Activated T-cell treated with anti-CD3 and anti-CD28 coated beads, Interleukin-2, amount 50 U/mL, for 24 hours (primary cell): ENCODE measurements at regions not wholly inside any gene's neighbourhood (a gene's known extent, or its start where the extent isn't known, plus 50 kb on each side); places are given as distances from the start of the nearest gene placed in this dataset.
"Not testable (repeated sequence)": the region's sequence is repeated elsewhere in the genome, so short reads cannot be mapped to it uniquely, and the experiment has no call there.

ENCODE experiments used
- DNase-seq: peaks from one replicate; pipeline ENCODE4 v3.0.0-alpha.2; 2020
- H3K27ac Mint-ChIP-seq: 2 replicates; pipeline ENCODE4 v1.8.0; 2020; ENCODE audit warnings: mild to moderate bottlenecking, mixed read lengths
- H3K27me3 Mint-ChIP-seq: 2 replicates; pipeline ENCODE4 v1.8.0; 2020; ENCODE audit warnings: mixed read lengths
- H3K36me3 Mint-ChIP-seq: 2 replicates; pipeline ENCODE4 v1.8.0; 2020; ENCODE audit warnings: low read depth, mixed read lengths
- H3K4me1 Mint-ChIP-seq: 2 replicates; pipeline ENCODE4 v1.8.0; 2020; ENCODE audit warnings: low read depth, mixed read lengths
- H3K4me3 Mint-ChIP-seq: 2 replicates; pipeline ENCODE4 v1.8.0; 2020; ENCODE audit warnings: mild to moderate bottlenecking, moderate library complexity, mixed read lengths
- H3K9me3 Mint-ChIP-seq: 2 replicates; pipeline ENCODE4 v1.8.0; 2020; ENCODE audit warnings: mixed read lengths

DNA sequence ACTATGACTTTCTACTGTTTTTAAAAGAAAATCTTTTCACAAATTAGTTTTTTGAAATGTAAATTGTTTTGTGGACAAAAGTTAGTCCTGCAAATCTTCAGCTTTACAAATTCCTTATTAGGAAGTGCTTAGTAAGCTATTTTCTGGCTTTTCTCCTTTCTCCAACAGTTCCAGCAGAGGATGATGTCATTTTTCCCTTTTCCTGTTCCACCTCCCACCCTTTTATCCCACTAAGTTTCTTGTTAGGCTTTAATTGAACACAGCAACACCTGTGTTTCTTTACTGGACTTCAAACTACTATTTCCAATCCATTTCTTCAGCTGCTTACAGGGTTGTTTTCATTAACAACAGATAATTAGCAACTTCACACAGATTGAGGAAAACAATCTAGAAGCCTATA, 389.2 kb downstream of the NDFIP2 start:
- no peak for DNase-seq
- no peaks in the 10 kb centered on the region for H3K4me1 Mint-ChIP-seq
- H3K9me3 Mint-ChIP-seq = no peaks in the 10 kb centered on the region
- H3K36me3 Mint-ChIP-seq = no peaks in the 10 kb centered on the region
- H3K4me3 Mint-ChIP-seq = no peak overlapping the region
- H3K27ac Mint-ChIP-seq = no peak overlapping the region
- H3K27me3 Mint-ChIP-seq = no peaks in the 10 kb centered on the region

DNA sequence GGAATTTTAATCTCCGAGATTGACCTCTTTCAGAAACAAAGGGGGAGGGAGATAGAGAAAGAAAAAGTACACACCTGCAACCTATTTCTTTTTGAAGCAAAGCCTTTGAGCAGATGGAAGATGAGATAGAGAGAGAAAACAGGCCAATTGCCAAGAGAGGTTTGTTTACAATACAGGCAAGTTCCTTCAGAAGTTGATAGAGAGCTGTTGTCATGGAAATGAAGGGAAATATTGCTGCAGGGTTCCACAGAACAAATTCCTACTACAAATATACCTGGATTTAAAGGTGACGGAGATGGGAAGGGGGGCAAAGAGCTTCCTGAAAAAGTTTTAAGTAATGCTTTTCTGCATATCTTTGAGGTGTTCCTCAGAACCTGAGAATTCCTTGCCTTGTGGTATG, 388.4 kb downstream of the NDFIP2 start:
- no peak for DNase-seq
- Mint-ChIP-seq H3K4me3 (no peak overlapping the region), H3K36me3 (no peaks in the 10 kb centered on the region)

GRCh38 chr13:79867254-79867653, 386.3 kb downstream of the NDFIP2 start:
- H3K36me3 Mint-ChIP-seq = no peaks in the 10 kb centered on the region
- H3K9me3 Mint-ChIP-seq = no peaks in the 10 kb centered on the region
- no peak overlapping the region for H3K4me3 Mint-ChIP-seq
- DNase-seq = no peak
- no peaks in the 10 kb centered on the region for H3K27me3 Mint-ChIP-seq
- no peaks in the 10 kb centered on the region for H3K4me1 Mint-ChIP-seq
- no peak overlapping the region for H3K27ac Mint-ChIP-seq

More for the DNA sequence above, 388.4 kb downstream of the NDFIP2 start:
- no peaks in the 10 kb centered on the region for H3K4me1 Mint-ChIP-seq
- H3K27ac Mint-ChIP-seq = no peak overlapping the region
- H3K9me3 Mint-ChIP-seq = no peaks in the 10 kb centered on the region
- no peaks in the 10 kb centered on the region for H3K27me3 Mint-ChIP-seq

DNA sequence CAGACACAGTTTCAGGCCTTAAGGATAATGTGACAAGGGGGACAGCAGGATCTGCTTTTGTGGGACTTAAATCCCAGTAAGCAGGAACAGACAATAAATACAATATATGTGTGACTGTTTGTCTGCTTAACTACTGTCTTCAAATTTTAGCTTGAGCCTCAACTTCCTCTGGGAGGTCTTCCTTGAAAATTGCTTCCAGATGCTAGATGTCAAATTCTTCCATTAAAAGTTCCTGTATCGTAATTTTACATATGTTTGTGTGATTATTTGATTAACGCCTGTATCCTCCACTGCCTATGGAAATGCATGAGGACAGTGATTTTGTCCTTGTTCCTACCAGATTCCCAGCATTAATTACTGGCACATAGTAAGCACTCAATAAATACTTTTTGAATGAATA, 385.5 kb downstream of the NDFIP2 start:
- no peak for DNase-seq
- Mint-ChIP-seq H3K27me3 (no peaks in the 10 kb centered on the region), H3K4me1 (no peaks in the 10 kb centered on the region), H3K4me3 (no peak overlapping the region), H3K27ac (no peak overlapping the region), H3K36me3 (no peaks in the 10 kb centered on the region), H3K9me3 (no peaks in the 10 kb centered on the region)

DNA sequence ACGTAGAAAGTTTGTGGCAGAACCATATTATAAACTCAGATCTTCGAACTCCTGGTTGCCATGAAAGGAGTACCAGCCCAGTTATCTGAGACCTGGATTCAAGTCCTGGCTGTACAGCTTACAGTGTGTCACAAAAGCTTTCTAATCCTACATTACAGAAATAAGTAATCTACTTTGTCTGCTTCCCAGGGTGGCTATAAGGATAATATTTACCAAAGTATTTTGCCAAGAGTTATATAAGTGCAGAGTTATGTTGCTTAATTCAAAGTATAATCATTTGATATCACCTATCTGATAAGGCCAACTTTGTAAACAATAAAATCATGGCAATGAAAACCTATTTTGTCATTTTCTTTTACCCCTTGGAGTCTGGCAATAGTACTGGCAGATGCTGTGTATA, 381.6 kb downstream of the NDFIP2 start:
- Mint-ChIP-seq H3K27ac (no peak overlapping the region), H3K36me3 (no peaks in the 10 kb centered on the region)

DNA sequence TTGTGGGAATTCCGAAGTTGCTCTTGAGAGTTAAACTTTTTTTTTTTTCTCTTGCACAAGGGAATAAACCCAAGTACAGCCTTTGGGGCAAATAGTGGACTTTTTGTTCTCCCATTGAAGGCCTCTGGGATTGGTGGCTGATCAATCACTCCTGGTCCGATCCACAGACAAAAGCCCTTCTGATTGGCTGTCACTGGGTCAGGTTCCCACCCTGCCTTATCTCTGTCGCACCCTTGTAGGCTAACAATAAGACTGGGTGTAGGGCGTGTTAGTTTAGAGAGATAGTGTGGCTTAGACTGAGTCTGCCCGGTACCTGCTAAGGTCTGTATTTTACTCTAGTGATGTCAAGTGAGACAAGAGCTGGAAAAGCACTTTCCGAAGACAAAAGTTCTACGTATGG, 380.8 kb downstream of the NDFIP2 start:
- no peak for DNase-seq
- no peaks in the 10 kb centered on the region for H3K27me3 Mint-ChIP-seq
- H3K27ac Mint-ChIP-seq = no peak overlapping the region
- H3K9me3 Mint-ChIP-seq = no peaks in the 10 kb centered on the region
- no peaks in the 10 kb centered on the region for H3K4me1 Mint-ChIP-seq
- no peaks in the 10 kb centered on the region for H3K36me3 Mint-ChIP-seq
- H3K4me3 Mint-ChIP-seq = no peak overlapping the region

More for the DNA sequence above, 381.6 kb downstream of the NDFIP2 start:
- Mint-ChIP-seq H3K27me3 (no peaks in the 10 kb centered on the region), H3K4me3 (no peak overlapping the region), H3K9me3 (no peaks in the 10 kb centered on the region), H3K4me1 (no peaks in the 10 kb centered on the region)
- no peak for DNase-seq

DNA sequence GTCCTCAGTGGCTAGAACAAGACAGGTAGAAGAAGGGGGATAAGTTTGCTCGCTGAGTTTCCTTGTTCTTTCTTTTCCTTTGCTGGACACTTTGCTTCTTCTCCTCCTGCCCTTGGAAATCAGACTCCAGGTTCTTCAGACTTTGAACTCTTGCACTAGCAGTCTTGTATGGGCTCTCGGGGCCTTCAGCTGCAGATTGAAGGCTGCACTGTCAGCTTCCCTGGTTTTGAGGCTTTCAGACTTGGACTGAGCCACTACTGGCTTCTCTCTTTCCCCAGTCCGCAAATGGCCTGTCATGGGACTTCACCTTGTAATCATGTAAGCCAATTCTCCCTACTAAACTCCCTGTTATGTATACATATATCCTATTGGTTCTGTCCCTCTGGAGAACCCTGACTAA, 379.8 kb downstream of the NDFIP2 start:
- no peak overlapping the region for H3K27ac Mint-ChIP-seq
- no peak overlapping the region for H3K4me3 Mint-ChIP-seq
- H3K36me3 Mint-ChIP-seq = no peaks in the 10 kb centered on the region
- H3K4me1 Mint-ChIP-seq = no peaks in the 10 kb centered on the region
- no peaks in the 10 kb centered on the region for H3K9me3 Mint-ChIP-seq
- H3K27me3 Mint-ChIP-seq = no peaks in the 10 kb centered on the region
- DNase-seq = no peak

GRCh38 chr13:79859756-79860155, 378.8 kb downstream of the NDFIP2 start:
- H3K27ac Mint-ChIP-seq = no peak overlapping the region
- no peak overlapping the region for H3K4me3 Mint-ChIP-seq

DNA sequence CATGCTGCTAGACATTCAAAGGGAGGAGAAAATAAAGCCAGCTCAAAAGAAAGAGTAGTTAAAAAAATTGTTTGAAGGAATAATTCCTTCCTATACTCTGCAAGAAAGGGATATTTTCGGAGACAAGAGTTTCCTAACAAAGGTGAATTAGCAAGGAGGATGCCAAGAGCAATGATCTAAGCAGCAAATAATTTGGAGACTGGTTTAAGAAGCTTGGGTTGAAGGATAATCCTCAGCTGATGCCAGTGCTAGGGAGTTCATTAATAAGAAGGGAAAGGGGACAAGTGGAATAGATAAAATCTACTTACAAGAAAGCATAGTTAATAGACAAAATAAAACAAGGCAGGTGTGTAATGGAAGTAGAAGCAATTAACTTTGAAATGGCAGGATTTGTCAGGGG, 372.3 kb downstream of the NDFIP2 start:
- Mint-ChIP-seq H3K9me3 (no peaks in the 10 kb centered on the region), H3K4me1 (no peaks in the 10 kb centered on the region), H3K36me3 (no peaks in the 10 kb centered on the region)

More at GRCh38 chr13:79859756-79860155, 378.8 kb downstream of the NDFIP2 start:
- Mint-ChIP-seq H3K36me3 (no peaks in the 10 kb centered on the region), H3K4me1 (no peaks in the 10 kb centered on the region), H3K27me3 (no peaks in the 10 kb centered on the region), H3K9me3 (no peaks in the 10 kb centered on the region)
- DNase-seq = no peak

DNA sequence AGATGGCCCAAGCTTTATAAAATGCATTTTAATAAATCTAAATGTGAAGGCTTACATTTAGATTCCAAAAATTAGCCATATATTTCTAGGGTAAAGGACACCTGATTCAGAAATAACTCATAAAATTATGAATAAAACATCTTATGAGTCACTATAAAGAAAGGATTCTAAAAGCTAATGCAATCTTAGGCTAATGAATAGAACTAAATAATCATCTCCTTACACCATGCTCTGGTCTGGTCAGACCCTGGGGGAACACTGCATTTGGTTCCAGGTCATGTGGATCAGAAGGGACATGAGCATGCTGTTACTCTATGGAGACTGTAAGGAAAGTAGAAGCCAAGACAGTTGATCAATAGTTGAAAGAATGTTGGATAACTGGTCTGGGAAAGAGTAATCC, 370.4 kb downstream of the NDFIP2 start:
- Mint-ChIP-seq H3K4me1 (no peaks in the 10 kb centered on the region), H3K4me3 (no peak overlapping the region), H3K9me3 (no peaks in the 10 kb centered on the region), H3K27ac (no peak overlapping the region), H3K27me3 (no peaks in the 10 kb centered on the region), H3K36me3 (no peaks in the 10 kb centered on the region)
- DNase-seq = no peak

More for the DNA sequence above, 372.3 kb downstream of the NDFIP2 start:
- no peak overlapping the region for H3K27ac Mint-ChIP-seq
- no peak for DNase-seq
- H3K27me3 Mint-ChIP-seq = no peaks in the 10 kb centered on the region
- H3K4me3 Mint-ChIP-seq = no peak overlapping the region

DNA sequence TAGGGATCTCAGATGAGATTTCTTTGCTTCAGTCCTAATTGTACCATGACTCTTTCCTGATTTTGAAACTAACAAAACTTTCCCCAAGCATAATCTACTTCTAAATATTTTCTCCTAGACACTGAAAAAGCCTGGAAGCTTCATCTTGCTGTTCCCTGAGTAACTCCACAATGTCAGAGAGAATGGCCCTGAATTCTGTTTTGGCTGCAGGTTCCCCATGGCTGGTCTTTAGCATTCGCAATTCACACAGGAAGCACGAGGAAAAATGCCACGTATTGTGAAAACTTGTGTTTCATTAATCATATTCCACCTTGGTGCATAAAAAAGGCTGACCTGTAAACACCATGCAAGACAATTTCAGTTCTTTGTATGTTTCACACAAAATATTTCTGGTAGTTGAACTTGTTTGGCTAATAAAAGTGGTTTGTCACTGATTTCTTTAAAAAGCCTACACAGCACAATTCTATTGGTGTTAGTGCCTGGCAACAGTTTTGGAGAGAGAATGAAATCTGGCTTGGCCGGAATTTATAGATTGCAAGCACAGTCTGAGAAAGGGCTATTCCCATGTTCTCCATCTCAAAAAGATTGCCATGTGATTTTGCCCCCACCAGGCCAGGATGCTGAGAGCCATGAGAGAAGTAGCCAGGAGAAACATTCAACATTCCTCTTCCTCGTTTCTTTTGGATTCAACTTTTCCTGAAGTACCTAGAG, 367.1 kb downstream of the NDFIP2 start:
- no peak overlapping the region for H3K27ac Mint-ChIP-seq
- no peaks in the 10 kb centered on the region for H3K36me3 Mint-ChIP-seq

DNA sequence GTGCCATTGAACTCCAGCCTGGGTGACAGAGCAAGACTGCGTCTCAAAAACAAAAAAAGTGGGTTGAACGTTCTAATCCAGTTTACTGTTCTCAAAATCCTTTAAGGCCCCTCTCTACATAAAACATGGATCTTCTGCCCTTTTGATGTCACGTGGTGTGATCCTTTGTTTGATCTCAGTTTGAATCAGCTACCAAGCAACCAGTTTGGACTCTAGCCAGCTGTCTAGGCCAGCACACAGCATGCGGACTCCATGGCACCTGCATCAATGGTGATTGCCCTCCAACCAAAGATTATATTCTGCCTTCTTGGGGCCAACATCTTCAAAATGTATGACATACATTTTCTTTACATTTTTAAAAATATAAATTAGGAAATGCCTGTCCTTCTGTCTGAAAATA, 365.4 kb downstream of the NDFIP2 start:
- no peak for DNase-seq
- Mint-ChIP-seq H3K36me3 (no peaks in the 10 kb centered on the region), H3K27me3 (no peaks in the 10 kb centered on the region), H3K4me3 (no peak overlapping the region), H3K27ac (no peak overlapping the region), H3K4me1 (no peaks in the 10 kb centered on the region), H3K9me3 (no peaks in the 10 kb centered on the region)

More for the DNA sequence above, 367.1 kb downstream of the NDFIP2 start:
- Mint-ChIP-seq H3K4me3 (no peak overlapping the region), H3K4me1 (no peaks in the 10 kb centered on the region), H3K27me3 (no peaks in the 10 kb centered on the region), H3K9me3 (no peaks in the 10 kb centered on the region)
- DNase-seq = no peak

DNA sequence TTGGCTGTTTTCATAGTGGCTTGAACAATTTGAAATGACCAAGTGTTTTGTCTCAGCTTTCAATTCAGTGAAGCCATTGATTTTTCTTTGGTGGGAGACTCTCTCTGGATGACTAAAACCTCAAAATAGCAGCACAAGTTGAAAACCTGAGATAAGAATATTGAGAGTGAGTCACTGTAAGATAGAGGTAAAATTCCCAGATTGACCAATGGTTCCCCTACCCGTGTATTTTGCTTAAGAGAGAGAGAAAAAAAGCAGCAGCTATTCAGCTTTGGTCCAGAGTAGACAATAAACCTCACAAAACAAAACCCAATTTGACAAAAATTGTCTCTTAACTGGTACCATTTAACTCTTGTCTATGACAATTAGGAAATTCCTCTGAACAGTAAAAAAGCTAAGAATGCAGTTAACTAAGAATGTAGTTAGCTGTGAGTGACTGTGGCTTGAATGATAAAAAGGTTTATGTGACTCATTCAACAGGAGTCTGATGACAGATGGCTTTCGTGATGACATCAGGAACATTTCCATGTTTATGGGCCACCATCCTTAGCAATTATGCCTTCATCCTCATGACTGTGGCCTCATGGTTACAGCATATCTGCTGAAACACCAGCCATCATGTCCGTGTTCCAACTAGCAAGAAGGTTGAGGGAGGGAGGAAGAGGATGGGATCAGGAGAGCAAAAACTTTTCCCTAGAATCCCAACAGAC, 356.9 kb downstream of the NDFIP2 start:
- no peaks in the 10 kb centered on the region for H3K4me1 Mint-ChIP-seq
- H3K27ac Mint-ChIP-seq = no peak overlapping the region
- H3K27me3 Mint-ChIP-seq = no peaks in the 10 kb centered on the region
- no peak for DNase-seq
- H3K4me3 Mint-ChIP-seq = no peak overlapping the region
- no peaks in the 10 kb centered on the region for H3K36me3 Mint-ChIP-seq
- peaks cover 4% of the 10 kb centered on the region for H3K9me3 Mint-ChIP-seq

DNA sequence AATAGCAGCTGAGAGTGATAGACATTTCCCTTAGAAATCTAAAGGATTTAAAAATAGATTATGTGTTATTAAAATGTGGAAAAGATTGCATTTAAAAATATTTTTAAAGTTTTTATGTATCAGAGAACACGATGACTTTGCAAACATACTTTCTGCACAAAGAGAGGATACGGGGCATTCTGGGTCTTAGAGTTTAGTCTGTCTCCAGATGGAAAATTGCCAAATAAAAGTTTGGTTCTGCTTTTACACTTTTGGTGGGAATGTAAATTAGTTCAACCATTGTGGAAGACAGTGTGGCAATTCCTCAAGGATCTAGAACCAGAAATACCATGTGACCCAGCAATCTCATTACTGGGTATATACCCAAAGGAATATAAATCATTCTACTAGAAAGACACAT, 355.2 kb downstream of the NDFIP2 start:
- H3K27ac Mint-ChIP-seq, H3K4me1 Mint-ChIP-seq, H3K27me3 Mint-ChIP-seq, DNase-seq, H3K9me3 Mint-ChIP-seq, H3K4me3 Mint-ChIP-seq, H3K36me3 Mint-ChIP-seq: not testable (repeated sequence)

GRCh38 chr13:79834876-79835275, 353.9 kb downstream of the NDFIP2 start:
- Mint-ChIP-seq H3K27me3 (no peaks in the 10 kb centered on the region), H3K27ac (no peak overlapping the region), H3K4me1 (no peaks in the 10 kb centered on the region), H3K36me3 (no peaks in the 10 kb centered on the region), H3K9me3 (peaks cover 6% of the 10 kb centered on the region), H3K4me3 (no peak overlapping the region)
- DNase-seq = no peak
